ENCODE measurements at regions not wholly inside any gene's neighbourhood (a gene's known extent, or its start where the extent isn't known, plus 50 kb on each side); places are given as distances from the start of the nearest gene placed in this dataset.

DNA sequence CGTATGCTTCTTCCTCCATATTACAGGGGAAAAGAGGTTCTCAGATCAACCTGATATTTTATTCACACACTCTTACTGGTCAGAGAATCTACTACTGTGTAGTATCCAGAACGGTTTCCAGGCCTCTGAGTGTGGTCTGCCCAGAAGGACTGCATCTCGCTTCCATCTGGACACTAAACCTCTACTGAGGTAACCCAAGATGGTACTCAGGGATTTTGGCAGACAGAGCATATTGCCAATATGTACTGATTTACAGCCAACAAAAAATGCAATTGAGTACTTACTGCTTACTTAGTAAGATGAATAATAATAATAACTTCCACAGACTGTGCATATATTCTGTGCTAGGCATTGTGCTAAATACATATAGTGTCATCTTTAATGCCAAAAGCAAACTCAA, 55.8 kb downstream of the CYRIA start:
- no peak for DNase-seq
- H3K4me3 Mint-ChIP-seq (ENCODE audit: unreplicated experiment), result no peak overlapping the region
- H3K9me3 Mint-ChIP-seq (ENCODE audit: unreplicated experiment), result peaks cover 2% of the 10 kb centered on the region
- no peak overlapping the region for H3K27ac Mint-ChIP-seq (ENCODE audit: unreplicated experiment)
- no peaks in the 10 kb centered on the region for H3K27me3 Mint-ChIP-seq (ENCODE audit: unreplicated experiment)
- no peaks in the 10 kb centered on the region for H3K4me1 Mint-ChIP-seq (ENCODE audit: low read depth, unreplicated experiment)
- TF ChIP-seq, protein P1, sequence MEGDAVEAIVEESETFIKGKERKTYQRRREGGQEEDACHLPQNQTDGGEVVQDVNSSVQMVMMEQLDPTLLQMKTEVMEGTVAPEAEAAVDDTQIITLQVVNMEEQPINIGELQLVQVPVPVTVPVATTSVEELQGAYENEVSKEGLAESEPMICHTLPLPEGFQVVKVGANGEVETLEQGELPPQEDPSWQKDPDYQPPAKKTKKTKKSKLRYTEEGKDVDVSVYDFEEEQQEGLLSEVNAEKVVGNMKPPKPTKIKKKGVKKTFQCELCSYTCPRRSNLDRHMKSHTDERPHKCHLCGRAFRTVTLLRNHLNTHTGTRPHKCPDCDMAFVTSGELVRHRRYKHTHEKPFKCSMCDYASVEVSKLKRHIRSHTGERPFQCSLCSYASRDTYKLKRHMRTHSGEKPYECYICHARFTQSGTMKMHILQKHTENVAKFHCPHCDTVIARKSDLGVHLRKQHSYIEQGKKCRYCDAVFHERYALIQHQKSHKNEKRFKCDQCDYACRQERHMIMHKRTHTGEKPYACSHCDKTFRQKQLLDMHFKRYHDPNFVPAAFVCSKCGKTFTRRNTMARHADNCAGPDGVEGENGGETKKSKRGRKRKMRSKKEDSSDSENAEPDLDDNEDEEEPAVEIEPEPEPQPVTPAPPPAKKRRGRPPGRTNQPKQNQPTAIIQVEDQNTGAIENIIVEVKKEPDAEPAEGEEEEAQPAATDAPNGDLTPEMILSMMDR (IDR thresholded peaks at IDR 0.05; ENCODE audit: partially characterized antibody, unreplicated experiment), result no peak
- no peaks in the 10 kb centered on the region for H3K36me3 Mint-ChIP-seq (ENCODE audit: unreplicated experiment)

DNA sequence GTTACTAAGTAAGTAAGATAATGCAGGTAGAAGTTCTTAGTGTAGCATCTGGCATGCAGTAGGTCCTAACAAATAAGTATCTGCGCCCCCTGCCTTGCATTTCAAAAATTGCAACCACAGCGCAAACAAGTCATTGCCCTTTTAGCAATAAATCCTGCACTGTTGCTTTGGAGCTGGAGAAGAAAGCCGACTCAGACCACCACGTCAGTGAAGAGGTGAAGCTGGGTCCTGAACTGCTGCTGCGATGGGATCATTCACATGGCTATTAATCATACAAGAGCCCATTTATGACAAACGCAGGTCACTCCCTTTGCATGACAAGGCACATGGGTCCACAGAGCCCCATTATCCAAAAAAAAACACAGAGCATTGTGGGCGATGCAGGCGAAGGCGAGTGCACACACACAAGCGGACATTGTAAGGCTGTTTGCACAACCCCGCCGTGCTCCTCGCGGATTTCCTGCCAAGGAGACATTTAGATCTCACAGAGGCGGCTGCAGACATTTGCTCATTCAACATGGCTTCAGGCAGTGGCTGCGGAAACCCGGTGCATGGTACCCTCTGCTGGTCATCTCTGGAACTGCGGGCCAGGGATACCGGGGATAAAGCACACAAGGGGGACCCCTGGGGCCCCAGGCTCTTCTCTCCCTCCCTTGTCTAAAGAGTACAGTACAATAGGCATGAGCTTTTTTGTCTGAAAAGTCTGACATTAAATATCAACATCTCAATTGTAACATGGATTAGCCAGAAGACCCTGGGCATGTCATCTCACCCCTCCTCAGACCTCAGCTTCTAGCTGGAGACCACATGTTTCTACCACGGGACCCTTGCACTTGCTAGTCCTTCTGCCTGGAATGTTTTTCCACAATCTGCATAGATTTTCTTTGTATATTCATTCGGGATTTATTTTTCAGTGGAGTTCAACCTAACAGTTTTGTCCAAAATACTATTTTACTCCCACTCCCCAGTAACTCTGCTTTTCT, 56.7 kb downstream of the CYRIA start:
- DNase-seq, result peak; percentile 94
- Mint-ChIP-seq H3K27ac (ENCODE audit: unreplicated experiment) (peak overlapping the region; percentile 93), H3K4me1 (ENCODE audit: low read depth, unreplicated experiment) (peaks cover 2% of the 10 kb centered on the region), H3K4me3 (ENCODE audit: unreplicated experiment) (peak overlapping the region; percentile 86), H3K9me3 (ENCODE audit: unreplicated experiment) (peaks cover 2% of the 10 kb centered on the region), H3K36me3 (ENCODE audit: unreplicated experiment) (no peaks in the 10 kb centered on the region), H3K27me3 (ENCODE audit: unreplicated experiment) (no peaks in the 10 kb centered on the region)
- TF ChIP-seq, protein P1 (IDR thresholded peaks at IDR 0.05; ENCODE audit: partially characterized antibody, unreplicated experiment), result peak; percentile 97

- TF ChIP-seq, protein P1 (IDR thresholded peaks at IDR 0.05; ENCODE audit: partially characterized antibody, unreplicated experiment), result no peak
- Mint-ChIP-seq H3K4me1 (ENCODE audit: low read depth, unreplicated experiment) (peaks cover 2% of the 10 kb centered on the region), H3K27ac (ENCODE audit: unreplicated experiment) (no peak overlapping the region), H3K27me3 (ENCODE audit: unreplicated experiment) (peaks cover 2% of the 10 kb centered on the region), H3K36me3 (ENCODE audit: unreplicated experiment) (no peaks in the 10 kb centered on the region), H3K9me3 (ENCODE audit: unreplicated experiment) (peaks cover 2% of the 10 kb centered on the region), H3K4me3 (ENCODE audit: unreplicated experiment) (no peak overlapping the region)
- no peak for DNase-seq
Measured at GRCh38 chr2:16607301-16607700, 58.3 kb downstream of the CYRIA start.

- Mint-ChIP-seq H3K27ac (ENCODE audit: unreplicated experiment) (no peak overlapping the region), H3K9me3 (ENCODE audit: unreplicated experiment) (peaks cover 2% of the 10 kb centered on the region), H3K36me3 (ENCODE audit: unreplicated experiment) (no peaks in the 10 kb centered on the region), H3K4me1 (ENCODE audit: low read depth, unreplicated experiment) (peaks cover 2% of the 10 kb centered on the region), H3K27me3 (ENCODE audit: unreplicated experiment) (peaks cover 2% of the 10 kb centered on the region), H3K4me3 (ENCODE audit: unreplicated experiment) (no peak overlapping the region)
- DNase-seq, result peak; percentile 46
- TF ChIP-seq, protein P1 (IDR thresholded peaks at IDR 0.05; ENCODE audit: partially characterized antibody, unreplicated experiment), result no peak
Measured at GRCh38 chr2:16604236-16604635, 61.4 kb downstream of the CYRIA start.

DNA sequence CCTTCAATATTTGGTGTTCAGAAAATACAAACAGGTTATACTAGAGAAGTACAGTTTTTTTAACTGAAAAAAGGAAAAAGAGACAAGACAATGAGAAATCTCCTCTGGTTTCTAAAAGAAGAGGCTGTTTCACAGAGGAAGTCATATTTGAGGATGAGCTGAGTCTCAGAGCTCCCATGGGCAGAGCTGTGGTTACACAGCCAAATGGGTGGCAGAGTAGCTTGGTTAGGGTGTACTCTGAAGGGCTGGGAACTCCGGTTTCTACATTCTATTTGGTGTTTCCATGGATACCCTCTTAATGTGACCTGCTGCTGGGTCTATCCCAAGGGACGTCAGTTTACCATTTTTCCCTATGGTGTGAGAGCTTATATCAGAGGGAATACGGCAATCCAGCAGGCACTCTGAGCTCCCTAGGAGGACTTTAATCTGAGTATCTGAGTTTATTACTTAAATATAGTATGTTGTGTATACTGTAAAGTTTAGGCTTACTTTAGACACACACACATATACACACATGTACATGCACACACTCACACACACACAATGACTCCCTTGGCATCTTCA, 74.2 kb downstream of the CYRIA start:
- H3K27ac Mint-ChIP-seq (ENCODE audit: unreplicated experiment), result no peak overlapping the region
- no peaks in the 10 kb centered on the region for H3K27me3 Mint-ChIP-seq (ENCODE audit: unreplicated experiment)
- H3K36me3 Mint-ChIP-seq (ENCODE audit: unreplicated experiment), result no peaks in the 10 kb centered on the region
- H3K4me3 Mint-ChIP-seq (ENCODE audit: unreplicated experiment), result no peak overlapping the region
- TF ChIP-seq, protein P1 (IDR thresholded peaks at IDR 0.05; ENCODE audit: partially characterized antibody, unreplicated experiment), result no peak
- no peak for DNase-seq
- H3K4me1 Mint-ChIP-seq (ENCODE audit: low read depth, unreplicated experiment), result peaks cover 3% of the 10 kb centered on the region
- no peaks in the 10 kb centered on the region for H3K9me3 Mint-ChIP-seq (ENCODE audit: unreplicated experiment)
